ENCODE measurements at regions not wholly inside any gene's neighbourhood (a gene's known extent, or its start where the extent isn't known, plus 50 kb on each side); places are given as distances from the start of the nearest gene placed in this dataset.

DNA sequence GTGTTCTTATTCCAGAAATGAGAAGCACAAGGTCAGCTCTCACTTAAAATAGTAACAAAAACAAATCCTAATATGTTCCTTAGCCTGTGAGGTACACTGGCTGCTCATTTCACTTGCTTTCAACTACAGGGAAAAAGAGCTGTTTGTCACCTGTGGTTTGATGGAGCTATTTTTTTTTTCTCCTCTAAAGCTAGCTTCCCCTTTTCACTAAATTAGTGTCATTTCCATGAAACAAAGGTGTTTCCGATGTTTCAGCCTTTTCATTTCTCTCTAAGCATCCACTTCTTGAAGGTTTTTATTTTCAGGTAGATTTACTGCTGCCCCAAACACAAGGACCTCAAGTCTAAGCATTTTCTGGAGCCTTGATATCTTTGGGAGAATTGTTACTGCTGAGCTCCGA is 148.6 kb downstream of the RBMX2 start:
- TF ChIP-seq CTCF (IDR thresholded peaks at IDR 0.05 in 8 of 11, conservative IDR thresholded peaks at IDR 0.05 in 3 of 11), result no peak
- TF ChIP-seq POLR2A (IDR thresholded peaks at IDR 0.05), result no peak

Data from spleen (tissue), 7 donors.